Smooth muscle cell (in vitro differentiated cells): ENCODE measurements at regions not wholly inside any gene's neighbourhood (a gene's known extent, or its start where the extent isn't known, plus 50 kb on each side); places are given as distances from the start of the nearest gene placed in this dataset.

Experiments used
- DNase-seq: peaks from one replicate; lab custom pipeline; 2025; ENCODE audit not compliant: unreplicated experiment; lab: John Stamatoyannopoulos, UW
- H2AFZ ChIP-seq: fragments of 200-600 bp; sonication (generic); 2 replicates; pipeline ENCODE4 v1.6.0; 2016; ENCODE audit warnings: antibody characterized with exemption, low read depth, mild to moderate bottlenecking
- H3F3A ChIP-seq: fragments of 200-600 bp; sonication (generic); 2 replicates; pipeline ENCODE4 v1.6.0; 2017; ENCODE audit warnings: antibody characterized with exemption, low read depth
- H3K27ac ChIP-seq: fragments of 200-600 bp; sonication (generic); 2 replicates; pipeline ENCODE4 v1.5.1; 2016; ENCODE audit warnings: low read depth, mild to moderate bottlenecking
- H3K27me3 ChIP-seq: fragments of 200-600 bp; sonication (generic); 2 replicates; pipeline ENCODE4 v1.6.1; 2016; ENCODE audit warnings: low read depth, mild to moderate bottlenecking
- H3K36me3 ChIP-seq: fragments of 200-600 bp; sonication (generic); 2 replicates; pipeline ENCODE4 v1.5.1; 2016; ENCODE audit warnings: low read depth
- H3K4me1 ChIP-seq: fragments of 200-600 bp; sonication (generic); 2 replicates; pipeline ENCODE4 v1.5.1; 2016; ENCODE audit warnings: low read depth
- H3K4me2 ChIP-seq: fragments of 200-600 bp; sonication (generic); 2 replicates; pipeline ENCODE4 v1.6.0; 2016; ENCODE audit warnings: mild to moderate bottlenecking
- H3K4me3 ChIP-seq: fragments of 200-600 bp; sonication (generic); 2 replicates; pipeline ENCODE4 v1.5.1; 2016; ENCODE audit warnings: mild to moderate bottlenecking
- H3K79me2 ChIP-seq: fragments of 200-600 bp; sonication (generic); 2 replicates; pipeline ENCODE4 v1.6.0; 2016; ENCODE audit warnings: low read depth, mild to moderate bottlenecking
- H3K9ac ChIP-seq: fragments of 200-600 bp; sonication (generic); 2 replicates; pipeline ENCODE4 v1.6.0; 2016; ENCODE audit warnings: low read depth
- H3K9me3 ChIP-seq: fragments of 200-600 bp; sonication (generic); replicated peaks from 2 replicates; pipeline ENCODE4 v1.5.1; 2016; ENCODE audit warnings: low read depth
- H4K20me1 ChIP-seq: fragments of 200-600 bp; sonication (generic); 2 replicates; pipeline ENCODE4 v1.6.0; 2016; ENCODE audit warnings: low read depth
- CTCF ChIP-seq: fragments of 200-600 bp; sonication (generic); IDR thresholded peaks from 2 replicates; pipeline ENCODE4 v1.5.1; 2017; ENCODE audit warnings: borderline replicate concordance, mild to moderate bottlenecking, antibody characterized with exemption; ENCODE audit not compliant: insufficient read depth, poor library complexity, severe bottlenecking
- WGBS: methylation state at CpG from one replicate; pipeline ENCODE4 v1.1.7; 2016; ENCODE audit warnings: low lambda C conversion rate; 5-methylcytosine and 5-hydroxymethylcytosine counted together

- no peak for DNase-seq
- Histone ChIP-seq H4K20me1 (no peaks in the 10 kb centered on the region), H3K9me3 (no peaks in the 10 kb centered on the region), H3K4me1 (no peaks in the 10 kb centered on the region), H3K4me3 (no peak overlapping the region), H3K27ac (no peak overlapping the region), H3K36me3 (no peaks in the 10 kb centered on the region), H3K27me3 (no peaks in the 10 kb centered on the region), H3K79me2 (no peaks in the 10 kb centered on the region), H3K9ac (no peak overlapping the region), H3K4me2 (peak overlapping the region; percentile 42), H2AFZ (peak overlapping the region; percentile 26), H3F3A (no peaks in the 10 kb centered on the region)
- 76% methylated on average over 12 of the region's 12 CpGs for WGBS
- no peak for TF ChIP-seq CTCF
These were observed 206.4 kb upstream of the EGFLAM start for GRCh38 chr5:38051711-38052511.

GRCh38 chr5:38048400-38048799 lies 208.6 kb upstream of the GDNF start:
- no peaks in the 10 kb centered on the region for H4K20me1 ChIP-seq
- no peak for DNase-seq
- H3F3A ChIP-seq, result no peaks in the 10 kb centered on the region
- no peak for TF ChIP-seq CTCF
- no peak overlapping the region for H3K27ac ChIP-seq
- 71% methylated on average over 3 of the region's 3 CpGs for WGBS
- H3K79me2 ChIP-seq, result no peaks in the 10 kb centered on the region
- no peak overlapping the region for H3K4me2 ChIP-seq
- no peaks in the 10 kb centered on the region for H3K4me1 ChIP-seq
- no peaks in the 10 kb centered on the region for H3K27me3 ChIP-seq
- H3K4me3 ChIP-seq, result no peak overlapping the region
- no peak overlapping the region for H2AFZ ChIP-seq
- no peaks in the 10 kb centered on the region for H3K36me3 ChIP-seq
- no peaks in the 10 kb centered on the region for H3K9me3 ChIP-seq
- no peak overlapping the region for H3K9ac ChIP-seq

GRCh38 chr5:38046103-38046502 lies 206.3 kb upstream of the GDNF start:
- no peak overlapping the region for H2AFZ ChIP-seq
- no peaks in the 10 kb centered on the region for H3F3A ChIP-seq
- TF ChIP-seq CTCF, result no peak
- no peaks in the 10 kb centered on the region for H4K20me1 ChIP-seq
- no peak overlapping the region for H3K27ac ChIP-seq
- no peaks in the 10 kb centered on the region for H3K27me3 ChIP-seq
- no peaks in the 10 kb centered on the region for H3K79me2 ChIP-seq
- no peaks in the 10 kb centered on the region for H3K36me3 ChIP-seq
- no peaks in the 10 kb centered on the region for H3K9me3 ChIP-seq
- H3K4me1 ChIP-seq, result no peaks in the 10 kb centered on the region
- H3K9ac ChIP-seq, result no peak overlapping the region
- DNase-seq, result no peak
- WGBS, result 92% methylated on average over 7 of the region's 7 CpGs
- H3K4me2 ChIP-seq, result no peak overlapping the region
- no peak overlapping the region for H3K4me3 ChIP-seq

- no peaks in the 10 kb centered on the region for H3K27me3 ChIP-seq
- DNase-seq, result no peak
- H3K4me3 ChIP-seq, result no peak overlapping the region
- no peaks in the 10 kb centered on the region for H3F3A ChIP-seq
- H2AFZ ChIP-seq, result no peak overlapping the region
- H3K9me3 ChIP-seq, result no peaks in the 10 kb centered on the region
- no peak overlapping the region for H3K27ac ChIP-seq
- H3K4me1 ChIP-seq, result no peaks in the 10 kb centered on the region
- H3K79me2 ChIP-seq, result no peaks in the 10 kb centered on the region
- no peaks in the 10 kb centered on the region for H4K20me1 ChIP-seq
- no peaks in the 10 kb centered on the region for H3K36me3 ChIP-seq
- no peak for TF ChIP-seq CTCF
- no peak overlapping the region for H3K9ac ChIP-seq
- H3K4me2 ChIP-seq, result no peak overlapping the region
- 100% methylated on average over 1 of the region's 1 CpG for WGBS
These were observed 205.6 kb upstream of the GDNF start for GRCh38 chr5:38045446-38045845.
